ENCODE measurements at regions not wholly inside any gene's neighbourhood (a gene's known extent, or its start where the extent isn't known, plus 50 kb on each side); places are given as distances from the start of the nearest gene placed in this dataset.
"Not testable (repeated sequence)": the region's sequence is repeated elsewhere in the genome, so short reads cannot be mapped to it uniquely, and the experiment has no call there.

- TF ChIP-seq, protein P1, sequence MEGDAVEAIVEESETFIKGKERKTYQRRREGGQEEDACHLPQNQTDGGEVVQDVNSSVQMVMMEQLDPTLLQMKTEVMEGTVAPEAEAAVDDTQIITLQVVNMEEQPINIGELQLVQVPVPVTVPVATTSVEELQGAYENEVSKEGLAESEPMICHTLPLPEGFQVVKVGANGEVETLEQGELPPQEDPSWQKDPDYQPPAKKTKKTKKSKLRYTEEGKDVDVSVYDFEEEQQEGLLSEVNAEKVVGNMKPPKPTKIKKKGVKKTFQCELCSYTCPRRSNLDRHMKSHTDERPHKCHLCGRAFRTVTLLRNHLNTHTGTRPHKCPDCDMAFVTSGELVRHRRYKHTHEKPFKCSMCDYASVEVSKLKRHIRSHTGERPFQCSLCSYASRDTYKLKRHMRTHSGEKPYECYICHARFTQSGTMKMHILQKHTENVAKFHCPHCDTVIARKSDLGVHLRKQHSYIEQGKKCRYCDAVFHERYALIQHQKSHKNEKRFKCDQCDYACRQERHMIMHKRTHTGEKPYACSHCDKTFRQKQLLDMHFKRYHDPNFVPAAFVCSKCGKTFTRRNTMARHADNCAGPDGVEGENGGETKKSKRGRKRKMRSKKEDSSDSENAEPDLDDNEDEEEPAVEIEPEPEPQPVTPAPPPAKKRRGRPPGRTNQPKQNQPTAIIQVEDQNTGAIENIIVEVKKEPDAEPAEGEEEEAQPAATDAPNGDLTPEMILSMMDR (IDR thresholded peaks at IDR 0.05): not testable (repeated sequence)
- TF ChIP-seq POLR2AphosphoS5 (IDR thresholded peaks at IDR 0.05): not testable (repeated sequence)
Measured at GRCh38 chr11:47921080-47921555, 59.2 kb upstream of the PTPRJ start.

Measured in upper lobe of left lung (tissue), 4 donors.